ENCODE measurements at regions not wholly inside any gene's neighbourhood (a gene's known extent, or its start where the extent isn't known, plus 50 kb on each side); places are given as distances from the start of the nearest gene placed in this dataset.

GRCh38 chr20:12677925-12678324 lies 330.8 kb upstream of the SPTLC3 start:
- H3K36me3 ChIP-seq = no peaks in the 10 kb centered on the region
- peaks cover 0 to 3% (median 0%) of the 10 kb centered on the region in 8 donors for H3K9me3 ChIP-seq
- TF ChIP-seq POLR2A (IDR thresholded peaks at IDR 0.05) = no peak
- no peaks in the 10 kb centered on the region for H3K27me3 ChIP-seq (replicated peaks in 1 of 7)
- DNase-seq = no peak
- H3K4me1 ChIP-seq = no peaks in the 10 kb centered on the region
- no peak overlapping the region for H3K27ac ChIP-seq
- WGBS, 5 donors = 62 to 88% (median 73%) methylated on average over 1 of the region's 1 CpG
- no peak overlapping the region for H3K4me3 ChIP-seq
- intact Hi-C loops (cut with DNase I; ENCODE audit: low total_unique reads) = no loop called here

GRCh38 chr20:12679447-12679846 lies 329.3 kb upstream of the SPTLC3 start:
- TF ChIP-seq POLR2AphosphoS5 (IDR thresholded peaks at IDR 0.05) (no peak), POLR2A (IDR thresholded peaks at IDR 0.05) (no peak), CTCF (IDR thresholded peaks at IDR 0.05 in 8 of 11, conservative IDR thresholded peaks at IDR 0.05 in 3 of 11) (no peak)
- Histone ChIP-seq H3K27ac (no peak overlapping the region), H3K4me1 (no peaks in the 10 kb centered on the region), H3K4me3 (no peak overlapping the region), H3K9me3 (peaks cover 0 to 3% (median 0%) of the 10 kb centered on the region in 8 donors), H3K36me3 (no peaks in the 10 kb centered on the region), H3K27me3 (replicated peaks in 1 of 7) (no peaks in the 10 kb centered on the region)
- 71 to 84% (median 78%) methylated on average over 1 of the region's 1 CpG for WGBS, 5 donors
- intact Hi-C loops (cut with DNase I; ENCODE audit: low total_unique reads) = no loop called here
- no peak for DNase-seq

- Histone ChIP-seq H3K27ac (no peak overlapping the region), H3K9me3 (peaks cover 0 to 3% (median 0%) of the 10 kb centered on the region in 8 donors), H3K27me3 (replicated peaks in 1 of 7) (no peaks in the 10 kb centered on the region), H3K4me1 (no peaks in the 10 kb centered on the region), H3K4me3 (no peak overlapping the region), H3K36me3 (no peaks in the 10 kb centered on the region)
- DNase-seq = no peak
- TF ChIP-seq CTCF (IDR thresholded peaks at IDR 0.05 in 8 of 11, conservative IDR thresholded peaks at IDR 0.05 in 3 of 11) (no peak), POLR2AphosphoS5 (IDR thresholded peaks at IDR 0.05) (no peak), POLR2A (IDR thresholded peaks at IDR 0.05) (no peak)
- intact Hi-C loops (cut with DNase I; ENCODE audit: low total_unique reads) = no loop called here
Observed at GRCh38 chr20:12682613-12683012, 326.2 kb upstream of the SPTLC3 start.

GRCh38 chr20:12687476-12687875 lies 321.3 kb upstream of the SPTLC3 start:
- H3K4me3 ChIP-seq = no peak overlapping the region
- peaks cover 0 to 9% (median 0%) of the 10 kb centered on the region in 8 donors for H3K9me3 ChIP-seq
- 50 to 83% (median 66%) methylated on average over 4 of the region's 4 CpGs for WGBS, 5 donors
- DNase-seq = no peak
- H3K4me1 ChIP-seq = no peaks in the 10 kb centered on the region
- no peaks in the 10 kb centered on the region for H3K27me3 ChIP-seq (replicated peaks in 1 of 7)
- intact Hi-C loops (cut with DNase I; ENCODE audit: low total_unique reads) = no loop called here
- TF ChIP-seq CTCF (IDR thresholded peaks at IDR 0.05 in 8 of 11, conservative IDR thresholded peaks at IDR 0.05 in 3 of 11) (no peak), POLR2AphosphoS5 (IDR thresholded peaks at IDR 0.05) (no peak), POLR2A (IDR thresholded peaks at IDR 0.05) (no peak)
- no peaks in the 10 kb centered on the region for H3K36me3 ChIP-seq
- H3K27ac ChIP-seq = no peak overlapping the region

GRCh38 chr20:12695937-12696336 lies 312.8 kb upstream of the SPTLC3 start:
- Histone ChIP-seq H3K4me1 (no peaks in the 10 kb centered on the region), H3K27ac (no peak overlapping the region), H3K36me3 (no peaks in the 10 kb centered on the region), H3K9me3 (peaks cover 0 to 8% (median 0%) of the 10 kb centered on the region in 8 donors), H3K27me3 (replicated peaks in 1 of 7) (no peaks in the 10 kb centered on the region), H3K4me3 (no peak overlapping the region)
- intact Hi-C loops (cut with DNase I; ENCODE audit: low total_unique reads) = no loop called here
- DNase-seq = no peak
- TF ChIP-seq POLR2A (IDR thresholded peaks at IDR 0.05) (no peak), POLR2AphosphoS5 (IDR thresholded peaks at IDR 0.05) (no peak)
- 50 to 72% (median 72%) methylated on average over 3 of the region's 3 CpGs for WGBS, 5 donors
